Anterior cingulate cortex (tissue), 58 donors: ENCODE measurements at regions not wholly inside any gene's neighbourhood (a gene's known extent, or its start where the extent isn't known, plus 50 kb on each side); places are given as distances from the start of the nearest gene placed in this dataset.
A peak's percentile ranks its signal among the peaks of the same experiment; 100 is the strongest.
"Not testable (repeated sequence)": the region's sequence is repeated elsewhere in the genome, so short reads cannot be mapped to it uniquely, and the experiment has no call there.

Experiments used
- DNase-seq, 58 donors: peaks; one replicate each; lab custom pipeline; 2025; lab: John Stamatoyannopoulos, UW

DNA sequence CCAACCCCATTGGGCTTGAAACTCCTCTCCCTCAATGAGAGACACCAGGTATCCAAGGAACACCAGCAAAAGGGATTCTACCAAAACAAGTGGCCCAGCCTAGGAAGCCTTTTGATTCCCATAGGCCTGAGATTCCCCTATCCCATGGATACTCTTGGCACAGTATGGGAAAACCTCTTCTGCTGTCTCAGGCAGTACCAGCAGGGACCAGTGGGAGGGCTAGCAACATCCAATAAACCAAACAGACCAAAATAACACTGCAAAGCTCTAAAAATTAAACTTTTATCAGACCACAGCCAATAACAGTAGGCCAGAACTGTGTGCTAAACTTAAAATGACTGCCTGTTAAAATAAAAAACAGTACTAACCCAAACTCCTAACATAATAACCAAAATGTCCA is 153.9 kb upstream of the CES5A start:
- DNase-seq = no peak

DNA sequence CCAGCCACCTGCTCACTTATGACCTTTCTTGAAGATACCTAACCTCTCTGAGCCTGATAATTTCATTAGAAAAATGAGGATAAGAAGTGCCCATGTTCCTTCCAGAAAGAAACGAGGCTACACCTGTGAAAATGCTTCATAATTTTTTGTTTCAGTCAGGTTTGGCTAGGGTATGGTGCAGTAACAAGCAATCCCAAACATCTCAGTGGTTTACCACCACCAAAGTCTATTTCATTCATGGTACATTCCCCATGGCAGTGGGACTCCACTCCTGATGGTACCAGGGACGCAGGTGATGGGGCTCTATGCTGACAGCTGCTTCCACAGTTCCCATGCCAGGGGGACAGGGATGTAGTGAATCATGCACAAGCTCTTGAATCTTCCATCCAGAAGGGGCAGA is 147.6 kb upstream of the CES5A start:
- DNase-seq = no peak

DNA sequence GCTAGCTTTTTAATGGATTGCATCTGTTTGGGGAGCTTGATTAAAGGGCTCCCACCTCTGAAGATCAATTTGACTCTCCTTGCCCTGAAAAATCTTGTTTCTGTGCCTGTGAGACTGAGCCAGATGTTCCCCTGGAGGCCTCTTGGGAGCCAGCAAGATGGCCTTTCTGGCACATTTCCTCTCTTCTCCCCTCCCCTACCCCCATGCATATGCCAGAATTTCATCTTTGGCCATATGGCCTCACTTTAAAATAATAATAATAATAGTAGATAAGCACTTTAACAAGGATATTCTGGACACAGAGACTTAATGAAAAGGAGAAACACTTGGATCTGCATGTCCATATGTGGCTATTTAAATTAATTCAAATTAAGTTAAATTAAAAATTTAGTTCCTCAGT is 144.1 kb upstream of the CES5A start:
- DNase-seq = no peak

DNA sequence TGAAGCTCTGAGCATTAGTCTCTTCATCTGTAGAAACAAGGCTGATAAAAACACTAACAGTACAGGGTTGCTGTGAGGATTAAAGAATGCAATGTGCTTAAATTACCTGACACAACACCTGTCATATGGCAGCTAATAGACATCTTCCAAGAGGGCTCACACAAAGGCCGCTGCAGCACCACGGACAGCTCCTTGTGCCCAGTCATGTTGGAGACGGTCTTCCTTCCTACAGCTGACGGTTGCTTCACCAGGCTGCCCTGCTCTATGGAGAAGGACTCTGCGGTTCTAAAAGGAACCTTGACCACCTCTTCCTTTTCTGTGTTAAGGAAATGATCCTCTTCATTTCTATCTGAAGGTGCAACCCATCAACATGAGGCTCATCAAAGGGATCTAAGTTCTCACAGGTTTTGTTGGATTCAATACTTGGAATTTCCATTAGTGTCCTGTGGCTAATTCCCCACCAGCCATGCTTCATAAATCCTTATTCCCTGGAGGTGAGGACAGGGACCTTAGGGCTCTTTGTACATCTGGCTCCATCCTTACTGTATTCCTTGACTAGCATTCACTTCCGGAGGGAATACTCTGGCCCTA is 138.9 kb upstream of the CES5A start:
- peak in 3 of 58 donors; percentile 0 to 3 (median 0) for DNase-seq

DNA sequence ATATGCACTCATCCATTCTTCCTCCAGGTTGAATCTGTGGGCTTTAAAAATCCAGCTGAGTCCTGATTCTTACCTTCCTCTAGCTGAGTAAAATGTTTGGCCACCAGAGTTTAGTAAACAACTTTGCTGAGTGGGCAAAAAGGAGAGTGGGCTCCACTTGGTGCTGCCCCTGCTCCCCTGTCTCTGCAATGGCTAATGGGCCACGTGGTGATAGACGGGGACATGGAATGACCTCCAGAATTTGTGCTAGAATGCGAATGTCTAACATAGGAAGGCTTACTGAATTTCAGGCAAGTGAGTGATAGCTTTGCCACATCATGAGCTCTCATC is 137.3 kb upstream of the CES5A start:
- no peak for DNase-seq

DNA sequence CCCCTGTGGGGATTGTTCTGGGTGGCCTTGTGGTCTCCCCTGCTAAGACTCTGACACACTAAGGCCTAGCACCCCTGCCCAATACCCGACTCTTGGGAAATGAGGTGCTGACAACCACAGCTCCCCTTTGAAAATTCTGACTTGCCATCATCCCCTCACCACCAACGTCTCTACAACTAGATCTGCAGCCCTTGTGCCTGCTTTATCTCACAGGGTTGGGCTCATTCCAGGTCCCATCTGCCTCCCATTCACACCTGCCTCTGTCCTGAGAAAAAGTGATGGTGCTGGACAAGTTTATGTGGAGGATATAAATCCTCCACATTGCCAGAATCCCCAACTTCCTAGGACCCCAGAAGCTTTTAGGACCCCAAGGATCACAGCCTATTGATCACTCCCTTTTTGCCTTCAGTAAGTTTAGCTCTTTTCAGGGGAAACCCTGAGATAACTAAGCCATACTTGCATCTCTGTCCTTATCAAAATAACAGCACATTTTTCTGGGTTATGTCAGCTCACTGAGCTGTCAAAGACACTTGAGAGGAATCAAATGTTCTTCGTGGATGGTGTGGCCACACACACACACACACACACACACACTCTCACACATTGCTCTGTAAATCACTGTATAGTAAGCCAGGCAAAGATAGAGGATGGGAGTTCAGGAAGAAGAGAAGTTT is 136.8 kb upstream of the CES5A start:
- no peak for DNase-seq

DNA sequence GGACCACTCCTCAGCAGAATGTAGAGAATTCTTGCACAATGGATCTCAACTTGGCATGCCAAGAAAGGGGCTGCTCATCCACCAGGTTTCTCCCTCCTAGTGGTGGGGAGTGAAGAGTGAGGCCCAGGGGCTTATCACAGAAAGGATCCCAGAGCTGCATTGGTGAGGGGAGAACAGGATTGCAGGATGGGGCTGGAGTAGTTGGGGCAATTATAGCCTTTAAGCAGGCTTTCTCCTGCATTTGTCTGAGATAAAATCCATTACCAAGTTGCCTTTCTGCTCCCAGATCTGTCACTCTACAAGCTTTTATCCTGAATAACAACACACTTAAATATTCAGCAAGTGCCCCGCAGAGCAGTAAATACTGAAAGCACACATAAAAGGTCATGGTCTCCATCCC is 130.8 kb upstream of the CES5A start:
- DNase-seq = no peak

DNA sequence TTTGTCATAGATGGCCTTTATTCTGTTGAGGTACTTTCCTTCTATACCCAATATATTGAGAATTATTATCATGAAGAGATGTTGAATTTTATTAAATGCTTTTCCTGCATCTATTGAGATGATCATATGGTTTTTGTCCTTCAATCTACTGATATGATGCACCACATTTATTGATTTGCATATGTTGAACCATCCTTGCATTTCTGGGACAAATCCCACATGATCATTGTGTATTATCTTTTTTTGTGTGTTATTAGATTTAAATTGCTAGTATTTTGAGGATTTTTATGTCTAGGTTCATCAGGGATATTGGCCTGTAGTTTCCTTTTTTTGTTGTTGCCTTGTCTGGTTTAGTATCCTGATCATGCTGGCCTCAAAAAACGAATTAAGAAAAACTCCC is 124.5 kb upstream of the CES5A start:
- no peak for DNase-seq

DNA sequence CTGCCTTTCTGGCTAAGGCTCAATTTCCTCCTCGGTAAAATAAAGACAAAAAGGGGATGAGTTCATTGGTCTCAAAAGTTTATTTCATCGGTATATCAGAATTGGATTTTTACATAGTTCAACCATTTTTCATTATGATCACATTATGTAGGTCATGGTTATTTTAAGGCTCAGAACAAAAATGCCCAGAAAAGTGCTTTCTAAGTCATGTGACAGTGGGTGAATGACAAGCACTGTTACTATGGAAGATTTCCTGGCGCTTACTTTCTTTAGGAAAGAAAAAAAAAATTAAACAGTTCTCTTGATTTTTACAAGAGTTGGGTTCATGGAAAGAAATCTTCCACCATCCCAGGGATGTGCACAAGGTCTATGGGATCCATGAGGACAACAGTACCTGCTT is 117.9 kb upstream of the CES5A start:
- no peak for DNase-seq

DNA sequence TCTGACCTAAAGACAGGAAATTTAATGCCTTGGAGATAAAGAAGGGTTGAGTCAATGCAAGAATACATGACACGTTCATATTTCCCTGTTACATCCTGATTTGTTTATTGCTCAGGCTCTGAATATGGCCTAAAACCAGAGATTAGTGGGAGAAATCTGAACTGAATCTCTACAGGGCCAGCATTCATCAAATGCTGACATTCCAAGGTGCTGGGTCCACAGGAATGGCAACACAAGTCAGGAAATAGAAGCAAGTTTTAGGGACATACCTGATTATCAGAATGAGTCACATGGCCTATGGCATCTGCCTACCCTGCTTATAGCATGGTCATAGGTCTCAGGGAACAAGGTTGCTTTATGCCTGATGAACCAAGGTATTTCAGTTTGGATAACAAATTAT is 117.4 kb upstream of the CES5A start:
- no peak for DNase-seq

DNA sequence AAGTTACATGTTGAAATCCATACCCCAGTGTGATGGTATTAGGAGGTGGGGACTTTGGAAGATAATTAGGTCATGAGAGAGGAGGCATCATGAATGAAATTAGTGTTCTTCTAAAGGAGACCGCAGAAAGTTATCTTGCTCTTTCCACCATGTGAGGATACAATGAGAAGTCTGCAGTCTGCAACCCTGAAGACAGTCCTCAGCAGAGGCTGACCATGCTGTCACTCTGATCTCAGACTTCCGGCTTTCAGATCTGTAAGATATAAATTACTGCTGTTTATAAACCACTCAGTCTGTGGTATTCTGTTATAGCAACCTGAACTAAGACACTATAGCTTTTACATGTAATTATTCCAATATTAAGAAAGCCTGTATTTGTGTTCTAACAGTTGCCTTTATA is 116.7 kb upstream of the CES5A start:
- DNase-seq = no peak

DNA sequence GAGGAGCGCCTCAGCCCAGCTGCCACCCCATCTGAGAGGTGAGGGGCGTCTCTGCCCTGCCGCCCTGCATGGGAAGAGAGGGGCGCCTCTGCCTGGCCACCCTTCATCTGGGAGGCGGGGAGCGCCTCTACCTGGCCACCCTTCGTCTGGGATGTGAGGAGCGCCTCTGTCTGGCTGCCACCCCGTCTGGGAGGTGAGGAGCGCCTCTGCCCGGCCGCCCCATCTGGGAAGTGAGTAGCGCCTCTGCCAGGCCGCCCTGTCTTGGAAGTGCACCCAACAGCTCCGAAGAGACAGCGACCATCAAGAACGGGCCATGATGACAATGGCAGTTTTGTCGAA is 114.4 kb upstream of the CES5A start:
- no peak for DNase-seq

DNA sequence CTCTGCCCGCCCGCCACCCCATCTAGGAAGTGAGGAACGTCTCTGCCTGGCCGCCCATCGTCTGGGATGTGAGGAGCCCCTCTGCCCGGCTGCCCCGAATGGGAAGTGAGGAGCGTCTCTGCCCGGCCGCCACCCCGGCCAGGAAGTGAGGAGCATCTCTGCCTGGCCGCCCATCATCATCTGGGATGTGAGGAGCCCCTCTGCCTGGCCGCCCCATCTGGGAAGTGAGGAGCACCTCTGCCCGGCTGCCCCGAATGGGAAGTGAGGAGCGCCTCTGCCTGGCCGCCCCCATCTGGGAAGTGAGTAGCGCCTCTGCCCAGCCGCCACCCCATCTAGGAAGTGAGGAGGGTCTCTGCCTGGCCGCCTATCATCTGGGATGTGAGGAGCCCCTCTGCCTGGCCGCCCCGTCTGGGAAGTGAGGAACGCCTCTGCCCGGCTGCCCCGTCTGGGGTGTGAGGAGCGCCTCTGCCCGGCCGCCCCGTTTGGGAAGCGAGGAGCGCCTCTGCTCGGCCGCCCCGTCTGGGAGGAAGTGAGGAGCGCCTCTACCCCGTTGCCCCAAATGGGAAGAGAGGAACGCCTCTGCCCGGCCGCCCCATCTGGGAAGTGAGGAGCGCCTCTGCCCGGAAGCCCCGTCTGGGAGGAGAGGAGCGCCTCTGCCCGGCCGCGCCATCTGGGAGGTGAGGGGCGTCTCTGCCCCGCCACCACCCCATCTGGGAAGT is 113.8 kb upstream of the CES5A start:
- DNase-seq = not testable (repeated sequence)

DNA sequence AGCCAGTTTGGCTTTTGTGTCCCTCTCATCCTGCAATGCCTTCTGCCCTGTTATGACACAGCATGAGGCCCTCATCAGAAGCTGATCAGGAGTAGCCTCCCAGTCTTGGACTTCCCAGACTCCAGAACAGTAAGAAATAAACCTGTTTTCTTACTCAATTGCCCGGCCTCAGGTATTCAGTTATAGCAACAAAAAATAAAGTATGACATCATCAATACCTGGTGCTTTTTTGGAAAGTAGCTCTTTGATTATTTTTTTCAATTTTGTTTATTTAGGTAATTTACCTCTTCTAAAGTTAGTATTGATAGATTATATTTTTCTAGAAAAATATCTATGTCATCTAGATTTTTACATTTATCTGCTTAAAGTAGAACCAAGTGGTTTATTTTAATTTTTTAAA is 112.8 kb upstream of the CES5A start:
- DNase-seq = no peak

DNA sequence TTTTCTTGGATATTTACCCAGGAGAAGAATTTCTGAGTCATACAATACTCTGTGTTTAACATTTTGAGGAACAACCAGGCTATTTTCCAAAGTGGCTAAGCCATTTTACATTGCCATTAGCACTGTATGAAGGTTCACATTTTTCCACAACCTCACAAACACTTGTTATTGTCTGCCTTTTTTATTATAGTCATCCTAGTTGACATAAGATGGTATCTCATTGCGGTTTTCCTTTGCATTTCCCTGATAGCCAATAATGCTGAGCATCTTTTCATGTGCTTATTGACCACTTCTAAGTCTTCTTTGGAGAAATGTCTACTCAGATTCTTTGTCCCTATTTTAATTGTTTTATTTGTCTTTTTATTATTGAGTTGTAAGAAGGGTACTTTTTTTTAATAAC is 107.4 kb upstream of the CES5A start:
- DNase-seq = no peak

DNA sequence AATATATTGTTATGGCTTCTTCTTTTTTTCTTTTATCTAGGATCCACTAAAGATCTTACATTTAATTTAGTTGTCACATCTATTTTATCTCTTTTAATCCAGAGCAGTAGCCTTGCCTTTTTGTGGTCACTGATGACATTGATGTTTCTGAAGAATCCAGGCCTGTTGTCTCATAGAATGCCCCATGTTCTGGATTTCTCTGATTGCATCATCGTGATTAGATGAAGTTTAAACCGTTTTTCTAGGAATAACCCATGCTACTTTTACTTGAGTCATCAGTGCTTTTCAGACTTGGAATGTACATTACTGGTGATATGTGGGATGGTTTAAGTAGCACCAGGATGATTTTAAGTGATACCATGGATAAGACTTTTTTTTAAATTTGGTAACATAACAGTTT is 106.4 kb upstream of the CES5A start:
- no peak for DNase-seq

DNA sequence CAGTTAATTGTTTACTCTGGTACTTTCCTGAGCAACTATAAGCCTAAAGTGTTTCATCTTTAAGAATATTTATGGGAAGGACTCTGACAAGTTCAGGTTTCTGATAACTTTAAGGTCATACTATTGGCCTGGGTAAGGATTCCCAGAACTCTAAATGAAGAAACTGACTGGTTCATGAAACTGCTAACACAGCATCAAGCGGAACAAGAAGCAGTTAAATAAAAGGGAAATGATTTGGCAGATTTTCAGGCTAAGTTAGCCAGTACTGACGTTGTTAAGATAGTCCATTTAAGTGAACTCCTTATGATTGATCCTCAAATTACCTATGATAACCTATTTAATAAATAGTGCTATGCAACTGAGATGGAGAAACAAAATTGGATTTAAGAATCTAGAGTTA is 101.6 kb upstream of the CES5A start:
- no peak for DNase-seq

DNA sequence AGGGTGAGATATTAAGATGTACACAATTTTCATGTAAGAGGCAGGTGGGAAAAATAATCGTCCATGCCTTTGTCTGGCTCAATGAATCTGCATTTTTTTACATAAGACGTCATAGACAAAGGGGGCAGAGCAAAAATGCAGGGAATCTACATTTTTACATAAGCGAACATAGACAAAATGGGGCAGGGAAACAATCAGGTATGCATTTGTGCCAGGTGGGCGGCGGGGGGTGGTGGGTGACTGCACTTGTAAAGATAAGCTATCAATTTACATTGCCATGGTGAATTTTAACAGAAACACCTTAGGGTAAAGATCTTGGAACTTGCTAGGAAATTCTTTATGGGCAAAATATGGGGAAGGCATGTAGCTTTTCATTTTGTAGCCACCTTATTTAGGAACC is 96.3 kb upstream of the CES5A start:
- DNase-seq = no peak

DNA sequence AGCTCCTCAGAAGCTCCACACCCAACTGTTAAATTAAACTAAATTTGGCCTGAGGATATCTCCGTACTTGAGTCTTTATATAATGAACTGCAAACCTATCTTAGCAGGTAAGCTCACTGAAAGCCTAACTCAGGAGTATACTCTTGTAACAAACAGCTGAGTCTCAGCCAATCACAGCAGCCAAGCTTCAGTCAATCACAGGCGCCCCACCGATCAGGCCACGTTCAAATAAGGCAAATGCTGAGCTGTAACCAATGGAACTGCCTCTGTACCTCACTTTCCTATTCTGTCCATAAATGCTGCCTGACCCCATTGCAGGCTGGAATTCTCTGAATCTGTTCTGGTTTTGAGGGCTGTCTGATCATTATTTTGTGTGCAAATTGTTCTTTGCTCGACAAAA is 93.0 kb upstream of the CES5A start:
- DNase-seq = no peak

DNA sequence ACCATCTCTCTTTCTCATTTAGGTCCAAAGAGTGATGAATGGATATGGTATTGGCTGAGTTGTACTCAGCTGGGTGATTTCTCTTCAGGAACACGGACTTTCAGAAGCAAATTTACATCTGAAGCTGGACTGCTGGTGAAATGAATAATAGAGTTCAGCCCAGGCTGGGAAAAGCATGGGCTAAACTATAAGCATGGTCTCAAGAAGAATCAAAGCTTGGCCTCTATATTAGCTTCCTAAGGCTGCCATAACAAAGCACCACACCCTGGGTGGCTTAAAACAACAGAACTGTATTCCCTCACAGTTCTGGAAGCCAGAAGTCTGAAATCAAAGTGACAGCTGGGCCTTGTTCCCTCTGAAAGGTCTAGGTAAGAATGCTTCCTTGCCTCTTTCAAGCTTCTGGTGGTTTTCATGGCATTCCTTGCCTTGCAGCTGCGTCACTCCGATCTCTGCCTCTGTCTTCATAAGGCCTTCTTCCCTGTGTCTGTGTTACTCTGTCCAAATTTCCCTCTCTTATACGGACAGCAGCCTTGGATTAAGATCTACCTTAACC is 89.8 kb upstream of the CES5A start:
- DNase-seq = no peak

DNA sequence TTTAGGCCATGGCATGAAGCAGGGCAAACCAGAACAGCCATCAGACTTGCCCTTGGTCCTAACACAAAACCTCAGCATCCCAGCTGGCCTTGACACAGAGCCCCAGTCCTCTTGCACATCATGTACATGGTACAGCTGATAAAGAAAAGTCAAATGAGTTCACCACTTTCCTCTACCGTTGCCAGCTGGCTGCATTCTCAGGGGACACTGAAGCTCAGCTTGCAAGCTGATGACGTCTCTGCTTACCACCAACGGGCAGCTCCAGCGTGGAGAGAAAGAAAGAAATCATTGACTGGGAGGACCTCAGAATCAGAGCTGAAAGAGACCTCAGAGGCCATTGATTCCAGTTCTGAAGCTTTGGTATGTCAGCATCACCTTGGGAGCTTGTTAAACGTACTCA is 80.7 kb upstream of the CES5A start:
- DNase-seq = peak in 27 of 58 donors; percentile 3 to 75 (median 18)

DNA sequence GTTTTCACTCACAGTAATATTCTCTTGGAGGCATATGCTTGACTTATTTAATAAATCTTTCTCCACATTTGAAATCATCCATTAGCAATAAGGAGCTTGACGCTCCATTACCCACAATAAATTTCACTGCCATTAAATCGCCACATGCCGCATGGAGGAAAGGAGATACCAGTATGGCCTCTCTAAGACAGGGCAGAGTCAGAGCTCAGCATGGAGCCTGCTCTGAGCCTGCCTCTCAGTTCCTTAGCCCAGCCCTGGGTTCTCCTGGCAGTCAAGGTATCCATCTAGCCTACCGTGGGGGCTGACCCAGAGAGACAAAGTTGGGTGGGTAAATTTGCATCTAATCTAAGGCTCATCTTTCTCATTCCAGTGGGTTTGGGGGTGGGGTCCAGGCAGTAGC is 80.3 kb upstream of the CES5A start:
- DNase-seq = no peak
